ENCODE measurements at regions not wholly inside any gene's neighbourhood (a gene's known extent, or its start where the extent isn't known, plus 50 kb on each side); places are given as distances from the start of the nearest gene placed in this dataset.

DNA sequence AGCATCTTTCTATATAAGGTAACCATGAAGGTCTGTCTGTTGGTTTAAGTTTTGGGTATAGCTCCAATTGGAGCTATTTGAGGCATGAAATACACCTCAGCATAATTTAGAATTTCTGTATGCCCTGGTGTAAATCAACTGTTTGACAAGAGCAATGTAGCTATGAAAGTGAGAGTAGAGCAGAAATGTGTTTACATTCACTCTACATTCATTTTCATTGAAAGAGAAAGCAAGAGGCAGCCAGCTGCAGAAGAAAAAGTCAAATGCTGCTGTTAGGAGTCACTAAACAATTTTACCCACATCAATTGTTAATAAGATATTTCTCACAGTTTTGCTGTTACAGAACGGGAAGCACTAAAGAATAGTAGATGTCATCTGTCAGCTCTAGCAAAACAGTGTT, 252.5 kb downstream of the SLC6A15 start:
- no peak for DNase-seq

- no peak for DNase-seq
Observed at GRCh38 chr12:84658877-84659276, 253.7 kb downstream of the SLC6A15 start.

GRCh38 chr12:84656705-84657104, 255.9 kb downstream of the SLC6A15 start:
- DNase-seq, result no peak

GRCh38 chr12:84653482-84653881, 259.1 kb downstream of the SLC6A15 start:
- DNase-seq, result no peak

GRCh38 chr12:84648425-84648824, 264.2 kb downstream of the SLC6A15 start:
- DNase-seq, result no peak

DNA sequence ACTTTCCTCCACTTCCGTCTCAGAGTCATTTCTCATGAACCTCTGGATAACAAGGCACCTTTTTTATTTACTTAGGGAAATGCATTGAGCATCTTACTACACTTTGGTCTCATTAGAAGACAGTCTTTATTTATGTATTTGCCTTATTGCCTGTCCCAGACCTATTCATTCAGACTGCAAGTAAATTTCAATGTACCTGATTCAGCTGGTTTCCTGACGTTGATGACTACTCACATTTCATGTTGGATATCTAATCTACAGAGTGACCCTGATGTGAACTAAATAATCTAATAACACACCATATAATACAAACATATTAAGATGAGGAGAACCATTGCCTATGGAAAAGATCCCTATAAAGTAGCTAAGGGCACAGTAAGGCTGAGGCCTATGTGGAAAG, 267.7 kb downstream of the SLC6A15 start:
- DNase-seq, result no peak

- no peak for DNase-seq
Observed at GRCh38 chr12:84643993-84644392, 268.6 kb downstream of the SLC6A15 start.

GRCh38 chr12:84641940-84642545, 270.6 kb downstream of the SLC6A15 start:
- DNase-seq, result no peak

DNA sequence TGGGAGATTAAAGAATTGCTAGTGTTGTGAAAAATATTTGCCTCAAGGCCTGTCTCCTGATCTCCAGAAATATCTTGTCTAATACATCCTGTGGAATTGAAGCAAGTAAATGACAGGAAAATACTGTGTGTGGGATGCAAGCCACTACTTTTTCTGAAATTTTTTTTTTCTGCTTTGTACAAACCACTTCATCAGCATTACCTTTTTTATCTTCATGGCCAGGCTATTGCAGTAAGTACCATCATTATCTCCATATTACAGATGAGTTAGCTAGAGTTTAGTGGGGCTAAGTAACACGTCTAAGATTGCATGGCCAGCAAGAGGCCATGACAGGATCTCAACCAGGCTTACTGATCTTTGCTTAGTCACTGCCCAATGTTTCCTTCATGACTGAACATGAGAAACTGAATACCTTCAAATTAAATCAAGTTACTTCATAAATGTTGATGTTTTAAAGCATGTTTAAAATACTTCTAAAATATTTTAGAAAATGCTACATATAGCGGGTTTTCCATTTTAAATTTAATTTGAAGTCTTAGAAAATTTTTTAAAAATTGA, 273.7 kb downstream of the SLC6A15 start:
- DNase-seq, result no peak

DNA sequence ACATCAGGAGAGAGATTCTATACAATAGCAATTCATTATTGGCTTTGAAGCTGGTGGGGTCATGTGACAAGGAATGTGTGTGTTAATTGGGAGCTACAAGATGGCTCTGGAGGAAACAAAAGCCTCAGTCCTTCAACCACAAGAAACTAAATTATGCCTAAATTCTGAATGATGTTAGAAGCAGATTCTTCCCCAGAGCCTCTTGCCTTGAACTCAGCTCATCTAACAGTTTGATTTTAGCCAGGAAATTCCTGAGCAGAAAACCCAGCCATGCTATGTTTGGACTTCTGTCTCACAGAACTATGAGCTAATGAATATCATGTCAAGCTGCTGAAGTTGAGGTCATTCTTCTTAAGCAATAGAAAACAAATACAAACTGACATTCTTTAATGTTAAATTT, 274.7 kb downstream of the SLC6A15 start:
- DNase-seq, result no peak

GRCh38 chr12:84636801-84637290, 275.8 kb downstream of the SLC6A15 start:
- no peak for DNase-seq

GRCh38 chr12:84634526-84634925, 278.1 kb downstream of the SLC6A15 start:
- no peak for DNase-seq

- DNase-seq, result no peak
Observed at GRCh38 chr12:84632556-84632955, 280.0 kb downstream of the SLC6A15 start.

DNA sequence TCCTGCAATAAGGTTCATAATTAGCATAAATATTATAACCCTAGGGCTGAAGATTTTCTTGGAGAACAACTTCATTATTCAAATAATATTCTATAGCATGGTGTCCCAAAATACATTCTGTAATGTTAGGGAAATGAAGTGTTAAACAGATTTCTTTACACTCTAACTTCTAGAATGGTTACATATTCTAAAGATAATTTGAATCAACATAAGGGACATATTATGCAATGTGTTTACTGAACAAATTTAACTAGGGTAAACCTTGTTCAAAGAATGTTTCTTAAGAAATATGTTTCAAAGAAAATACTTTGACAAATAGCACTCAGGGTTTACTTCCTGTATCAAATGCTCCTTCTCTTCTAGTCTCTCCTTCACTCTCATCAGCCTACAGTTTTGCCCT, 281.6 kb downstream of the SLC6A15 start:
- no peak for DNase-seq

DNA sequence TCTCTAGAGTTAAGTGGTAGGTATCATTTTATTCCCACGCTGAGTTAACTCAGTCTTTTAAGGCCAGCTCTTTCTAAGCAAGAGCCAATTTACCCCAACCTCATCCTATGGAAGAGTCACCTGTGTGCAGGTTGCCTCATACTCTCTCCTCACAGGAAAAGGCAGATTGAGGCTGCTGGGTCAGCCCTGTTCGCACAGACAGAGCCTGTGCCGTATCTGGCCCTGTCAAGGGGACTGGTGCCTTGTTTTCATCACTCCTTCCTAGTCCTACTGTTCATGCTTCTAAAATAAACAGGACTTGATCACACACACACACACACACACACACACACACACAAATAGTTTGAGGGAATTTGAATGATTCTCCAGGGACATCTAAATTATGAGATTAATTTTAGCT, 285.0 kb downstream of the SLC6A15 start:
- no peak for DNase-seq

GRCh38 chr12:84624601-84625000, 288.0 kb downstream of the SLC6A15 start:
- no peak for DNase-seq

DNA sequence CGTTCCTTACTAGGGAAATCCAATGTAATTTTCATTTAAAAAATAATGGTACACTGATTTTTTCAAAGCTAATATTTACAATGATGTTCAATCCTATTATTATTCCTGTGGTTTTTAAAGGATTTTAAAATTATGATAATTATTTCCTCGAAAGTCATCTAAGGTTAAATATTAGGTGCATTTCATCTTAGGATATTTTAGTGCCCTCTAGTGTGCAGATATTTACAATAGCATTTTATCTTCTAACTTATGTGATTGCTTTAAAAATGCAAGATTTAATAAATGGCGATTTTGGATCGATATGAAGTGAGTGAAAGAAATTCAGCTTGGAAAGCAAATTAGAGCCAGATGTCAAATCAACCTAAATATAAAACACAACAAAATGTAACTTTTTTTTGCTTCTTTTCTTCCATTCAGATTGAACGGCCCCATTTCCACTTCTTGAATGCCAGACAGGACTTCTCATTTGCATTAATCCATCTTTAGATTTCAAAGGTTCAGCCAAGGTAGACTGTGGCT, 293.5 kb downstream of the SLC6A15 start:
- no peak for DNase-seq

DNA sequence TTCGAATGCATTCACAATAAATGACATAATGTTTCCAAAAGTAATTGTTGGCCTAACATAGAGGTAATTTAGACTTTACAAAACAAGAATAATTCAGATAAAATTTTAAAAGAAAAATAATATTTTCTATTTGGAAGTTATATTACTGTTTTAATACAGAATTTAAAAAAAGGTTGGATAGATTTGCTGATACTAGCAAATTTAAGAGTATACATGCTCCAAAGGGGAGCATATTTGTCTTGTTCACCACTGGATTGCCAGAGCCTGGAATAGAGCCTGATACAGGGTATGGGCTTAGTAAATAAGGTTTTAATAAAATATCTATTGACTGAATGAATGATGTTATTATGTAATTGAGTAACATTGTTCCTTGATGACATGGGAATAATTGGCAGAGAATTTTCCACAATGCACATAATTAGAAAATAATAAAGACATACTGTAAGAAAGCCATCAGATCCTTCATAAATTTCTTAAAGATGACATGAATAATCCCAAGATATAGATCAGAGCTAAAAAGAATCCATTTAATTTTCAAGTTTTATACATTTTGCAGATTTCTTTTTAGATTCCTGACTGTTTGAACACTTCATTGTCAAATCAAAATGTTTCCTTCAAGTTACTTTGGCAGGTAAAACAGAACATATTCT, 305.3 kb downstream of the SLC6A15 start:
- no peak for DNase-seq

GRCh38 chr12:84605983-84606382, 306.6 kb downstream of the SLC6A15 start:
- no peak for DNase-seq

- DNase-seq, result no peak
Observed at GRCh38 chr12:84604551-84604950, 308.0 kb downstream of the SLC6A15 start.

GRCh38 chr12:84603484-84604248, 308.9 kb downstream of the SLC6A15 start:
- DNase-seq, result no peak

DNA sequence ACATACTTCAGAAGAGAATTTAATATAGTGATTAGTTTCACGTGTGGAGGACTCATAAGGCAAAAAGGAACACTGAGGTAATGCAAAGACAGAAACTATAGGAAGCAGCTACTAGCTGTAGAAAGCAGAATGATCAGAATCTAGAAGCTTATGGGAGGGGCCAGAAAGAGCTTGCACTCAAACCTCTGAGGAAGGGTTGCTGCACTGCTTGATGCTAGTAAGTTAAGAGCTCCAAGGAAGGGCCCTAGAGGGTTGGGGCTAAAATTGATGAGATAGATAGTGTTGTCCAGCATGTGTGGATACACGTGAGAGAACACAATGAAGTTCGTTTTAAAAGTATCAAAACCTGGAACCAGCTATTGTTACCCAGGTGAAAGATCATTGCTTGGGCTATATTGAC, 311.1 kb downstream of the SLC6A15 start:
- DNase-seq, result no peak

GRCh38 chr12:84599539-84599938, 313.1 kb downstream of the SLC6A15 start:
- DNase-seq, result no peak

GRCh38 chr12:84596266-84596665, 316.3 kb downstream of the SLC6A15 start:
- DNase-seq, result no peak
